ENCODE measurements at regions not wholly inside any gene's neighbourhood (a gene's known extent, or its start where the extent isn't known, plus 50 kb on each side); places are given as distances from the start of the nearest gene placed in this dataset.

DNA sequence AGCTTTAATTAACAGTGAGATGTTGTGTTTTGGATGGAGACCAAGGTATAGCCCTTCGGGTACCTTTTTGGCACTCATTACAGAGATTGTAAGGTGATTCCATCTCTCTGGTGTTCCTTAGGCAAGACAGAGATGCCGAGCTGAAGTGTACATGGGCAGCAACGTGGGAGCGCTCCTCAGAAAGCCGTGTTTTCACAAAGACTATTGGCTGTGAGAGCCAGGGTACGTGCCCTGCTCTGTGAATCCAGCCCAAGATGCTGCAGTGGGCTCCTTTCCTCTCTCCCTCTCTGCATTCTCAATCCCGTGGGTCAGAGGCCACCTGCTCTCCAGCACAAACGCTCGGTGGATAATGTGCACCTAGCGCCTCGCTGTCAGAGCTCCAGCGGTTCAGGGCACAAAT lies 203.0 kb upstream of the EPHA4 start:
- ATAC-seq (no peak), DNase-seq (no peak)
- intact Hi-C loops (cut with DNase I), result no loop called here
- Histone ChIP-seq H3K4me3 (no peak overlapping the region), H3K36me3 (no peaks in the 10 kb centered on the region), H3K9me3 (no peaks in the 10 kb centered on the region), H3K27me3 (no peaks in the 10 kb centered on the region), H3K4me1 (no peaks in the 10 kb centered on the region), H3K27ac (no peak overlapping the region)
- TF ChIP-seq, protein P1, sequence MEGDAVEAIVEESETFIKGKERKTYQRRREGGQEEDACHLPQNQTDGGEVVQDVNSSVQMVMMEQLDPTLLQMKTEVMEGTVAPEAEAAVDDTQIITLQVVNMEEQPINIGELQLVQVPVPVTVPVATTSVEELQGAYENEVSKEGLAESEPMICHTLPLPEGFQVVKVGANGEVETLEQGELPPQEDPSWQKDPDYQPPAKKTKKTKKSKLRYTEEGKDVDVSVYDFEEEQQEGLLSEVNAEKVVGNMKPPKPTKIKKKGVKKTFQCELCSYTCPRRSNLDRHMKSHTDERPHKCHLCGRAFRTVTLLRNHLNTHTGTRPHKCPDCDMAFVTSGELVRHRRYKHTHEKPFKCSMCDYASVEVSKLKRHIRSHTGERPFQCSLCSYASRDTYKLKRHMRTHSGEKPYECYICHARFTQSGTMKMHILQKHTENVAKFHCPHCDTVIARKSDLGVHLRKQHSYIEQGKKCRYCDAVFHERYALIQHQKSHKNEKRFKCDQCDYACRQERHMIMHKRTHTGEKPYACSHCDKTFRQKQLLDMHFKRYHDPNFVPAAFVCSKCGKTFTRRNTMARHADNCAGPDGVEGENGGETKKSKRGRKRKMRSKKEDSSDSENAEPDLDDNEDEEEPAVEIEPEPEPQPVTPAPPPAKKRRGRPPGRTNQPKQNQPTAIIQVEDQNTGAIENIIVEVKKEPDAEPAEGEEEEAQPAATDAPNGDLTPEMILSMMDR (IDR thresholded peaks at IDR 0.05), result no peak
- TF ChIP-seq POLR2A (IDR thresholded peaks at IDR 0.05), result no peak
- WGBS, 4 donors, result 72 to 78% (median 76%) methylated on average over 12 of the region's 12 CpGs

DNA sequence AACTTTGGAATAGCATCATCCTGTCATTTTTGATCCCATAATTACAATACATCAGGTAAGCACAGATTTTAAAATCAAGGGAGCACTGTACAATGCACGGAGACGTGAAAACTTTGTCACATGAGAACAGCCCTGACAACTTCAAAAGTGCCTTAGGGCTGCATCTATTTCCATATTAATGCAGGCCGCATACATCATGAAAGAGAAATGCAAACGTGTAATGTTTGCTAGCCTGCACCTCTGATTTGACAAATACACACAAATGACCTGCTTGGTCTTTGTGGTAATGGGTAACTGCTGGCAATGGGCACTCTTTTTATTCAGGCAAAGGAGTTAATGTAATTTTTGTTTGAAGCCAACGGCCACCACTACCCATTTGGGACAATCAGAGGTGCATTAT lies 202.0 kb upstream of the EPHA4 start:
- H3K4me1 ChIP-seq, result no peaks in the 10 kb centered on the region
- ATAC-seq (no peak), DNase-seq (no peak)
- WGBS, 4 donors, result 78 to 82% (median 81%) methylated on average over 5 of the region's 5 CpGs
- TF ChIP-seq, protein P1 (IDR thresholded peaks at IDR 0.05), result no peak
- no peak for TF ChIP-seq POLR2A (IDR thresholded peaks at IDR 0.05)
- no peak overlapping the region for H3K27ac ChIP-seq
- intact Hi-C loops (cut with DNase I), result no loop called here
- H3K36me3 ChIP-seq, result no peaks in the 10 kb centered on the region
- H3K27me3 ChIP-seq, result no peaks in the 10 kb centered on the region
- H3K9me3 ChIP-seq, result no peaks in the 10 kb centered on the region
- no peak overlapping the region for H3K4me3 ChIP-seq

DNA sequence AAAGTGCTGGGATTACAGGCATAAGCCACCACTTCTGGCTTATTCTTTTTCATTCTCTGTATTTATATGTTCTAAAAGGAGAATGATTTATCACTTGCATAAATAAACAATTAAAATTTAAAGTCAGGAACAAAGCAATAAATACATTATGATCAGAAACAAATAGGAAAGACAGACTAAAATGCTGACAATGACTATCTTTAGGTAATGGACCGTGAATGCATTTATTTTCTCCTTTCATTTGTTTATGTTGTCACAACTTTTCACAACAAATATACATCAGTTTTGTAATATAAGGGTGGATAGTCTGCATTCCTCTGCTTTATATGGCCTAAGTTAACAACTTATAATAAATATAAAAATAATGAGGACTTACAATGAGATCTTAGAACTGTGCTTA lies 199.2 kb upstream of the EPHA4 start:
- Histone ChIP-seq H3K4me3 (no peak overlapping the region), H3K27ac (no peak overlapping the region), H3K27me3 (peaks cover 0 to 4% (median 0%) of the 10 kb centered on the region in 9 donors), H3K9me3 (no peaks in the 10 kb centered on the region), H3K4me1 (no peaks in the 10 kb centered on the region), H3K36me3 (no peaks in the 10 kb centered on the region)
- DNase-seq, result no peak
- TF ChIP-seq, protein P1 (IDR thresholded peaks at IDR 0.05), result no peak
- TF ChIP-seq POLR2A (IDR thresholded peaks at IDR 0.05), result no peak
- ATAC-seq, result no peak
- intact Hi-C loops (cut with DNase I), result no loop called here
- 93 to 99% (median 96%) methylated on average over 1 of the region's 1 CpG for WGBS, 4 donors

DNA sequence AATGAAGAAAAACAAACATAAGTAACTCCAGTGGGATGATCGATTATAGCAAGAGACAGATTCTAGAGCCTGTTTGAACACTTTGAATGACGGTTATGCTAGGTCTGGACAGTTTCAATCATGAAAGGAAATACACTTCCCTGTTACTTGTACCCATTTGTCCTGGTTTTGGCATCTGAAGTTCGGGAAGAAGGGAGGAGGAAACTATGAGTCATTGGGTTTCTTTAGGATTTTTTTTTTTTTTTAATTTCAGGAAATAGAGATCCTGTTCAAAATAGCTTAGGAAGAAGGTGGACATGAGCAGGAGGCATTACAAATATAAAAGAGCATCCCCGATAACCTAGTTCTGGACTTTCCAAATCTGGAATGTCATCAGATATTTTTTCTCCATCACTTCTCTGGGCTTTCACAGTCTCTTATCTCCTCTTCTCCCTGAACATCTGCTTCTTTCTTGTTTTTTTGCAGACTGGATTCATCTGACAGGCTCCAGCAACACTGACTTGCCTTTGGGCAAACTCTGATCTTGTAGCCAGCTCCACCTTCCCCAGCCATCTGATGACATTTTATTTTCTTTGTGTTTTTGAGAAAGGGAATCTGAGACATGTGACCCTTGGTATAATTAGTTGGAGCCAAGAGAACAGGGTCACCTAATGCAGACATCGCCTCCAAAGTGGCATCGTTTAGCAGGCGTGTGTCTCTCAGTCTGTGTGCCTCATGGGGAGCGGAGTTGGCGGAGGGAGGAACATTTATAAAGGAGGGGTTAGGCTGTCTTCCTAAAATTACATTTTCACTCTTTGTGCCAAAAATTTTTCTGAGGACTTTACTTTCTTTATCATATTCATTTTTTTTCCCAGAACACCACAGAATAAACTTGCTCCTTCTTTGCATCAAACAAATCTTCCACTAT lies 195.3 kb upstream of the EPHA4 start:
- H3K36me3 ChIP-seq, result no peaks in the 10 kb centered on the region
- no peaks in the 10 kb centered on the region for H3K4me1 ChIP-seq
- no peak for DNase-seq
- no peak overlapping the region for H3K27ac ChIP-seq
- ATAC-seq, result no peak
- H3K27me3 ChIP-seq, result peaks cover 0 to 9% (median 0%) of the 10 kb centered on the region in 9 donors
- no peak overlapping the region for H3K4me3 ChIP-seq
- no peaks in the 10 kb centered on the region for H3K9me3 ChIP-seq
- TF ChIP-seq POLR2A (IDR thresholded peaks at IDR 0.05), result no peak
- TF ChIP-seq, protein P1 (IDR thresholded peaks at IDR 0.05), result no peak
- 49 to 56% (median 51%) methylated on average over 9 of the region's 9 CpGs for WGBS, 4 donors
- intact Hi-C loops (cut with DNase I), result no loop called here
